Hepatocyte (in vitro differentiated cells): ENCODE measurements at regions not wholly inside any gene's neighbourhood (a gene's known extent, or its start where the extent isn't known, plus 50 kb on each side); places are given as distances from the start of the nearest gene placed in this dataset.

Experiments
- DNase-seq: peaks from one replicate; pipeline ENCODE4 v3.0.0-alpha.2; 2016; ENCODE audit warnings: low spot score
- H2AFZ ChIP-seq: fragments of 200-600 bp; sonication (generic); 2 replicates; pipeline ENCODE4 v1.6.0; 2016; ENCODE audit warnings: antibody characterized with exemption, mild to moderate bottlenecking
- H3K27ac ChIP-seq: fragments of 200-600 bp; sonication (generic); 2 replicates; pipeline ENCODE4 v1.5.1; 2016; ENCODE audit warnings: mild to moderate bottlenecking
- H3K27me3 ChIP-seq: fragments of 200-600 bp; sonication (generic); 2 replicates; pipeline ENCODE4 v1.6.1; 2016
- H3K36me3 ChIP-seq: fragments of 200-600 bp; sonication (generic); replicated peaks from 2 replicates; pipeline ENCODE4 v1.5.1; 2016; ENCODE audit warnings: low read depth; ENCODE audit not compliant: insufficient read depth
- H3K4me1 ChIP-seq: fragments of 200-600 bp; sonication (generic); 2 replicates; pipeline ENCODE4 v1.5.1; 2016; ENCODE audit warnings: mild to moderate bottlenecking, moderate library complexity; ENCODE audit not compliant: insufficient read depth
- H3K4me2 ChIP-seq: fragments of 200-600 bp; sonication (generic); 2 replicates; pipeline ENCODE4 v1.6.0; 2016
- H3K4me3 ChIP-seq: fragments of 200-600 bp; sonication (generic); 2 replicates; pipeline ENCODE4 v1.5.1; 2016; ENCODE audit warnings: mild to moderate bottlenecking
- H3K79me2 ChIP-seq: fragments of 200-600 bp; sonication (generic); 2 replicates; pipeline ENCODE4 v1.6.0; 2017; ENCODE audit warnings: mild to moderate bottlenecking
- H3K9me2 ChIP-seq: fragments of 200-600 bp; sonication (generic); replicated peaks from 2 replicates; pipeline ENCODE4 v1.6.0; 2017; ENCODE audit warnings: mild to moderate bottlenecking; ENCODE audit not compliant: insufficient read depth
- H3K9me3 ChIP-seq: fragments of 200-600 bp; sonication (generic); 2 replicates; pipeline ENCODE4 v1.5.1; 2016; ENCODE audit warnings: low read depth, mild to moderate bottlenecking
- H4K20me1 ChIP-seq: fragments of 200-600 bp; sonication (generic); 2 replicates; pipeline ENCODE4 v1.6.0; 2016; ENCODE audit warnings: mild to moderate bottlenecking; ENCODE audit not compliant: insufficient read depth, poor library complexity, severe bottlenecking
- EZH2 ChIP-seq: fragments of 200-600 bp; sonication (generic); IDR thresholded peaks from 2 replicates; pipeline ENCODE4 v1.6.1; 2016; ENCODE audit warnings: antibody characterized with exemption, mild to moderate bottlenecking, borderline replicate concordance
- EZH2phosphoT487 ChIP-seq: fragments of 200-600 bp; sonication (generic); IDR thresholded peaks from one replicate; pipeline ENCODE4 v1.6.1; 2018; ENCODE audit warnings: antibody characterized with exemption, mild to moderate bottlenecking, low read depth, moderate library complexity; ENCODE audit not compliant: unreplicated experiment, severe bottlenecking
- WGBS: methylation state at CpG from one replicate; pipeline ENCODE4 v1.1.6; 2016; ENCODE audit warnings: low lambda C conversion rate; ENCODE audit errors: missing lambda C conversion rate; 5-methylcytosine and 5-hydroxymethylcytosine counted together
- TF ChIP-seq, protein P1 (sequence below): fragments of 200-600 bp; sonication (generic); IDR thresholded peaks from 2 replicates; pipeline ENCODE4 v1.5.1; 2016; ENCODE audit warnings: antibody characterized with exemption, mild to moderate bottlenecking; ENCODE audit not compliant: poor library complexity

DNA sequence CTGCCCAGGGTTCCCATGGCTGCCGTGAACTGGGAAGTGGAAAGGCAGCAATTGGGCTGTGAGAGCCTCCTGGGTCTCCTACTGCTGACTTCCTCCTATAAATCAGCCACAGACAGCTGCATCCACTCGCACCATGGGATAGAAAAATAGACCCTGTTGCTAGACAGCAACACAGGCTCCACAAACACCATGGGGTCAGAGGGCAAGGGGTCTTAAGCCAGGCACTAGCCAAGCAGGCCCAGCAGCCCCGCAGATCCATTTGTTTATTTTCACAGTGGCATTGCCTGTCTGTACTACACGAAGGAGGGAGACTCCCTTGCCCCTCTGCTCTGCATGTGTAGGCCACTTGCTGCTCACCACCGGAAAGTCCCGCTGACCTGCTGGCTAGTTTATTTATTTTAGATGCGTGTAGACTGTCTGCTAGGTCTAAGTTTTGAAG lies 139.8 kb downstream of the DACT1 start:
- no peak for TF ChIP-seq EZH2
- TF ChIP-seq EZH2phosphoT487, result no peak
- TF ChIP-seq, protein P1, sequence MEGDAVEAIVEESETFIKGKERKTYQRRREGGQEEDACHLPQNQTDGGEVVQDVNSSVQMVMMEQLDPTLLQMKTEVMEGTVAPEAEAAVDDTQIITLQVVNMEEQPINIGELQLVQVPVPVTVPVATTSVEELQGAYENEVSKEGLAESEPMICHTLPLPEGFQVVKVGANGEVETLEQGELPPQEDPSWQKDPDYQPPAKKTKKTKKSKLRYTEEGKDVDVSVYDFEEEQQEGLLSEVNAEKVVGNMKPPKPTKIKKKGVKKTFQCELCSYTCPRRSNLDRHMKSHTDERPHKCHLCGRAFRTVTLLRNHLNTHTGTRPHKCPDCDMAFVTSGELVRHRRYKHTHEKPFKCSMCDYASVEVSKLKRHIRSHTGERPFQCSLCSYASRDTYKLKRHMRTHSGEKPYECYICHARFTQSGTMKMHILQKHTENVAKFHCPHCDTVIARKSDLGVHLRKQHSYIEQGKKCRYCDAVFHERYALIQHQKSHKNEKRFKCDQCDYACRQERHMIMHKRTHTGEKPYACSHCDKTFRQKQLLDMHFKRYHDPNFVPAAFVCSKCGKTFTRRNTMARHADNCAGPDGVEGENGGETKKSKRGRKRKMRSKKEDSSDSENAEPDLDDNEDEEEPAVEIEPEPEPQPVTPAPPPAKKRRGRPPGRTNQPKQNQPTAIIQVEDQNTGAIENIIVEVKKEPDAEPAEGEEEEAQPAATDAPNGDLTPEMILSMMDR, result no peak
- H2AFZ ChIP-seq, result no peak overlapping the region
- no peak for DNase-seq
- no peak overlapping the region for H3K4me3 ChIP-seq
- H3K9me2 ChIP-seq, result no peaks in the 10 kb centered on the region
- no peaks in the 10 kb centered on the region for H3K36me3 ChIP-seq
- H3K9me3 ChIP-seq, result no peaks in the 10 kb centered on the region
- H3K27me3 ChIP-seq, result no peaks in the 10 kb centered on the region
- no peak overlapping the region for H3K4me2 ChIP-seq
- H3K27ac ChIP-seq, result no peak overlapping the region
- H4K20me1 ChIP-seq, result no peaks in the 10 kb centered on the region
- peaks cover 32% of the 10 kb centered on the region for H3K4me1 ChIP-seq
- no peaks in the 10 kb centered on the region for H3K79me2 ChIP-seq
- 31% methylated on average over 7 of the region's 7 CpGs for WGBS

DNA sequence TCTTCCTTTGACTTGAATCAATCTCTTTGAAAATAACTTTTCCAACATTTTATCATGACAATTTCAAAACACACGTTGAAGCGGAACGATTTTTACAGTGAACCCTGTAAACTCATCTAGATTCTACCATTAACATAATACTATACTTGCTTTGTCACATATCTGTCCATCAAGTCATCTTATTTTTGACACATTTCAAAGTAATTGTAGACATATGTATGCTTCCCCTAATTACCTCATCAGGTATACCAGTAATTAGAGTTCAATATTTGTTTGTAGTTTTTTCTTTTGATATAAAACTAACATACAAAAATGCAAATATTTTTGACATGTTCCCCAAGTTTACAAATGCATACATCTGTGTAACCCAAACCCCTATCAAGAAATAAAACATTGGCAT lies 140.4 kb downstream of the DACT1 start:
- Histone ChIP-seq H3K27ac (no peak overlapping the region), H3K4me1 (peaks cover 27% of the 10 kb centered on the region), H4K20me1 (no peaks in the 10 kb centered on the region), H3K27me3 (no peaks in the 10 kb centered on the region), H3K4me3 (no peak overlapping the region), H2AFZ (no peak overlapping the region), H3K79me2 (no peaks in the 10 kb centered on the region), H3K9me3 (no peaks in the 10 kb centered on the region), H3K9me2 (no peaks in the 10 kb centered on the region), H3K36me3 (no peaks in the 10 kb centered on the region), H3K4me2 (no peak overlapping the region)
- DNase-seq, result no peak
- no peak for TF ChIP-seq EZH2phosphoT487
- no peak for TF ChIP-seq EZH2
- TF ChIP-seq, protein P1, result no peak
- 92% methylated on average over 3 of the region's 3 CpGs for WGBS

DNA sequence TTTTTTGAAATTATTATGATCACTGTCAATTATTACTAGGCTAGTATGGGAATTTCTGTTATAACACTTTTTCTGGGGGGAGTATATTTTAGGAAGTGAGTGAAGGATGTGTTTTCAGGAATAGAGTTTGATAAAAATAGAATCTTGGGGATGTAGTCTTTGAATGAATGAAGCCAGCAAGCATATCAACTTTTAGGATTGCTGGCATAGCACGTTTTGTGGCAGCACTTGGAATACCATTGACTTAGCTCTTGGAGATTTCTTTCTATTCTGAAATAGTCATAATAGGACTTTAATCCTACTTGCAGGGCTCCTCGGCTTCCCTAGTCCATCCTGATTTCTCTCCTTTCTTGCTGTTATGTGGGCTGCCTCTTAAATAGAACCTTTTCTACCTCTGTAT lies 141.6 kb downstream of the DACT1 start:
- H3K27me3 ChIP-seq, result no peaks in the 10 kb centered on the region
- H3K9me2 ChIP-seq, result no peaks in the 10 kb centered on the region
- 84% methylated on average over 2 of the region's 2 CpGs for WGBS
- no peak for TF ChIP-seq EZH2
- TF ChIP-seq EZH2phosphoT487, result no peak
- TF ChIP-seq, protein P1, result no peak
- no peaks in the 10 kb centered on the region for H3K79me2 ChIP-seq
- H2AFZ ChIP-seq, result no peak overlapping the region
- no peaks in the 10 kb centered on the region for H3K9me3 ChIP-seq
- H3K27ac ChIP-seq, result no peak overlapping the region
- H3K4me1 ChIP-seq, result peaks cover 19% of the 10 kb centered on the region
- no peaks in the 10 kb centered on the region for H4K20me1 ChIP-seq
- H3K4me3 ChIP-seq, result no peak overlapping the region
- no peak overlapping the region for H3K4me2 ChIP-seq
- H3K36me3 ChIP-seq, result no peaks in the 10 kb centered on the region
- DNase-seq, result no peak

DNA sequence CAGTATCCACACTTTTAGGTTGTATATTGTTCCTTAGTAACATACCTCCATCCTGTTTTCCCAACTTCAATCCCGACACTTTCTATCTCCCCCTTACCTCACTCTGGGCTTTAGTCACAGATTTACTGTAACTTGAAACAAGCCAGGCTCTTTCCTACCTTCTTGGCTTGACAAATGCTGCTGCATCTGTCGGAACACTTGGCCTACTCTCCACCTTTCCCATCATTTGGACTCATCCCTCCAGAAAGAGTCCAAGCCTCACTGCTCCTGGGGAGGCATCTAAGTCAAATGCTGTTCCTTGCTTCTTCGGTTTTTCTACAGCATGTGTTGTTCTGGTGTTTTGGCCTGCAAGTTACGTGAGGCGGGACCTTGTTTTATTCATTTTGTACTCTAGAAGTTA lies 142.4 kb downstream of the DACT1 start:
- Histone ChIP-seq H3K27me3 (no peaks in the 10 kb centered on the region), H3K79me2 (no peaks in the 10 kb centered on the region), H3K27ac (no peak overlapping the region), H3K4me2 (no peak overlapping the region), H3K36me3 (no peaks in the 10 kb centered on the region), H2AFZ (no peak overlapping the region), H3K9me3 (no peaks in the 10 kb centered on the region), H3K4me3 (no peak overlapping the region), H4K20me1 (no peaks in the 10 kb centered on the region), H3K4me1 (peaks cover 19% of the 10 kb centered on the region), H3K9me2 (no peaks in the 10 kb centered on the region)
- no peak for DNase-seq
- TF ChIP-seq EZH2, result no peak
- TF ChIP-seq, protein P1, result no peak
- TF ChIP-seq EZH2phosphoT487, result no peak
- WGBS, result 68% methylated on average over 5 of the region's 5 CpGs
